NCI-H187 treated with DMSO at 0.1 percent for 48 hours (cell line): ENCODE measurements at regions not wholly inside any gene's neighbourhood (a gene's known extent, or its start where the extent isn't known, plus 50 kb on each side); places are given as distances from the start of the nearest gene placed in this dataset.
A peak's percentile ranks its signal among the peaks of the same experiment; 100 is the strongest.

ENCODE experiments used
- DNase-seq: peaks from one replicate; lab custom pipeline; 2025; lab: John Stamatoyannopoulos, UW

GRCh38 chr9:103625161-103625804 lies 468.8 kb upstream of the SMC2 start:
- DNase-seq: no peak

DNA sequence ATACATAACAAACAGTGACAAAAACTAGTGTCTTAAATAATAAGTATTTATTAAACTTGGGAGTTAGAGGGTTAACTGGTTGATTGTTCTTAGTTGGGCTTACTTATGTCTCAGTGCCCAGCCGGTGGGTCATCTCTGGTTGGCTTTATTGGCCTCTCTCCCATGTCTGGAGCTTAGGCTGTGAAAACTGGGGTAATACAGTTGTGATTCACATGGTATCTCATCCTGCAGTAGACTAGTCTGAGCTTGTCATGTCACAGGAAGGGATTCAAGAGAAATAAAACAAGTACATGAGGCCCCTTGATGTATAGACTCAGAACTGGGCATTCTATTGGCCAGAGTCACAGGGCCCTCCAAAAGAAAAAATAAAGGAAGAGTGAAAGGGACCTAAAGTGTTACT lies 466.4 kb upstream of the SMC2 start:
- no peak for DNase-seq

GRCh38 chr9:103649086-103649485 lies 445.0 kb upstream of the SMC2 start:
- no peak for DNase-seq

DNA sequence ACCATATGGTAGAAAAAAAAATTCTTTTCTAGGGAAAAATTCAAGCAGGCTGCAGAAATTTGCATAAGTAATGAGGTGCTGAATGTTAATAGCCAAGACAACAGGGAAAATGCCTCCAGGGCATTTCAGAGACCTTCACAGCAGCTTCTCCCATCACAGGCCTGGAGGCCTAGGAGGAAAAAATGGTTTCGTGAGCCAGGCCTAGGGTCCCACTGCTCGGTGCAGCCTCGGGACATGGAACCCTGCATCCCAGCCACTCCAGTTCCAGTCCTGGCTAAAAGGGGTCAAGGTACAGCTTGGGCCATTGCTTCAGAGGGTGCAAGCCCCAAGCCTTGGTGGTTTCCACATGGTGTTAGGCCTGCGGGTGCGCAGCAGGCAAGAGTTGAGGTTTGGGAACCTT lies 436.0 kb upstream of the SMC2 start:
- DNase-seq: no peak

DNA sequence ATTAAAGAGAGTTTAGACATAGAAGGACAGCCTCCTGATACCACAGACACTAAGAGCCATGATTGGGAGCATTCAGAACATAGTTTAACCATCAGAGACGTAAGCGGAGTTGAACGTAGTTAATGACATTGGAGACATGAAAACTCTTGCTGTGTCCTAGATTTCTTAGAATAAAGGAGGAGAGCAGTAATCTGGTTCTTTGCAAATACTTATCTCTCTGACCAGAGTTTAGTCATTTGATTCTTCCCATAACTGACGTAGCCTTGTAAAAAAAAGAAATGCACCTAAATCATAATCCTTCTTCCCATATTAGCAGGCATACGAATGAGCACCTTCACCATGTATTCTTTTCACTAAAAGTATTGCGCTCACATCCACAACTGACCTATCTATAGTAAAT lies 433.3 kb upstream of the SMC2 start:
- no peak for DNase-seq

- DNase-seq: no peak
Observed at GRCh38 chr9:103661663-103662062, 432.4 kb upstream of the SMC2 start.

- DNase-seq: no peak
Observed at GRCh38 chr9:103669296-103669695, 424.8 kb upstream of the SMC2 start.

GRCh38 chr9:103674271-103674670 lies 419.8 kb upstream of the SMC2 start:
- DNase-seq: no peak

- DNase-seq: no peak
Observed at GRCh38 chr9:103680581-103680980, 413.5 kb upstream of the SMC2 start.

DNA sequence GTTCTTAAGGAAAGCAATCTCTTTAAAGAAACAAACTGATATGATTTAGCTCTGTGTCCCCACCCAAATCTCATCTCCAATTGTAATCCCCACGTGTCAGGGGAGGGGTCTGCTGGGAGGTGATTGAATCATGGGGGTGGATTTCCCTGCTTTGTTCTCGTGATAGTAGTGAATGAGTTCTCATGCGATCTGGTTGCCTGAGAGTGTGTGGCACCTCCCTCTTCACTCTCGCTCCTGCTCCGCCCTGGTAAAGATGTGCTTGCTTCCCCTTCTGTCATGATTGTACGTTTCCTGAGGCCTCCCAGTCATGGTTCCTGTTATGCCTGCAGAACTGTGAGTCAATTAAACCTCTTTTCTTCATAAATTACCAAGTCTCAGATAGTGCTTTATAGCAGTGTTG lies 412.7 kb upstream of the SMC2 start:
- no peak for DNase-seq

- DNase-seq: no peak
Observed at GRCh38 chr9:103700195-103700962, 393.7 kb upstream of the SMC2 start.

DNA sequence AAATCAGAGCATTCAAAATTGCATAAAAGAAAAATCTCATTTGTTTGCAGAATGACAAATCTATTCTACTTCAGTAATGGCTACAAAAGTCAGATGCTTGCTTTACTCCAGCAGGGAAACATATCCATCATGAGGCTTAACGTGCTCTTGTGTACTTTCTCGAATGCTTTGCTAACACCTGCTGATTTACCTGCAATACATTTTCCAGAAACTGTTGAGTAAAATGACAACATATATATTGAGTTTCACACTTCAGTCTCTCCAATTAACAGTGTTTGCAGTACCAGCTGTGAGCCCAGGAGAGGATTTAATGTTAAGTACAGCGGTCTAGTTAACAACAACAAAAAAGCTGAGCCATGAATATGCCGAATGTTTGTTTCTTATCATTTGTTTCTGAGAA lies 391.5 kb upstream of the SMC2 start:
- peak; percentile 13 for DNase-seq

DNA sequence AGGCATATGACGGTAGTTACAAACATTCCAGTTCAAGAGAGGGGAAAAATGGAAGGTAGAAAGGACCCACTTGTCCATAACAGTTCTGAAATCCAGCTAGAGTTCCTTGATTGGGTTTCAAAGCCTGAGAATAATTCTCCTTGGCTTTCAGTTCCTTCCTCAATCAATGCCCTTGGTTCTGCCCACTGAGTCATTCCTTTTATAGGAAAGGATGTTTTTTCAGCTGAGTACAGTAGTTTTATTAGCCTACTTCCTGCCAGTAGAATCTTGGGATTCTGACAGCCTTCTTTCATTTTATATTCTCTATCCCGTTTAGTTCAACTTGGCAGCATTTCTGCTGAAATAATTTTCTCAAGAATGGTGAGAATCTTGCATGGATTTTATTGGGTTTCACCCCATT lies 386.9 kb upstream of the SMC2 start:
- DNase-seq: no peak

DNA sequence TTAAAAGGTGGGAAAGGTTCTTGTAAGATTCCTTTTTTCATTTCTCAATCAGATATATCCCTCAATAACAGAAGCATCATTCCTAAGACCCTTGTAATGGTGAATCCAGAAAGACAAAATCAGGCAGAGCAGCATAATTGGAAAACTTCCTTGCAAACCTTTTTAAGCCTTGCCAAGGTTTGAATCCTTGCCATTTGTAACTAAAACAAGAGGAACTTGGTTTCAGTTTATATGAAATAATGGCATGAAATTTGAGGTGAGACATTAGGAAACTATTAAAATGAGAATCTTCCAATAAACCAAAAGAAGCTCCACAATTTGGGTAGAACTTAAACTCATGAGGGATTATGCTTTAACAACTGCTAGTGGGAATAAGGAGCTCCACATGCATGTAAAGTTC lies 384.7 kb upstream of the SMC2 start:
- DNase-seq: no peak

GRCh38 chr9:103713631-103714030 lies 380.5 kb upstream of the SMC2 start:
- DNase-seq: no peak

- no peak for DNase-seq
Observed at GRCh38 chr9:103714992-103715391, 379.1 kb upstream of the SMC2 start.

GRCh38 chr9:103721056-103721455 lies 373.1 kb upstream of the SMC2 start:
- DNase-seq: no peak

DNA sequence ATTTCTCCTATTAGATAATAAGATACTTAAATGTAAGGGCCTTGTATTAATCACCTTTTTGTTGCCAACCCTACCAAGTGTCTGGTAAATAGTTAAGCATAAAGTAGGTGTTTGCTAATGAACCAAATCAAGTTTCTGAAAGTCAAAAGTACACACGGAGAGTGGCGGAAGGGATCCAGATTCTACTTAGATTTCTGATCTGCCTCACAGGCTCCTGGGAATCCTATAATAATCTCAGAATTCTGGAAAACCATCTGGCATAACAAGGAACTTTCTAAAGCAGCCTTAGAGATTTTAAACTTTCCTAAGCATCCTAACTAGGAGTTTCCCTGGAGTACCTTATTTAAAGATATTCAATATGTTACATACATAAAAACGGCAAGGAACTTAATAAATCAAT lies 363.2 kb upstream of the SMC2 start:
- DNase-seq: no peak

GRCh38 chr9:103731541-103731940 lies 362.6 kb upstream of the SMC2 start:
- no peak for DNase-seq

DNA sequence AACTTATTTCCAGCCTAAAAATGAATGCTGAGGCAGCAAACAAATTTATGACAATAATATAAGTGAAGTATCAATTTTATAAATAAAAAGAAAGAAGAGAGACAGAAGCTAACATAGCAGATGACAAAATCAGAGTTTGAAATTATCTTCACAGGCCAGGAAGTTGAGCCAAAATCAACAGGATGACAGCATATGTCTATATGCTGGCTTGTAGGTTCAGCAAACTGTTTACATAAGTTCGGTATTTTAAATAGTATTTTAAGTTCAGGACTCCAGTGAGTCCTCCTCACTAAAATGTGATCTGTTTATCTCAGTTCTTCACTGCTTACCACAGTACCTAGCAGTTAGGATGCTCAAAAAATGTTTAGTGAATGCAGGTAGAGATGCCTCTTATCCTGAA lies 359.6 kb upstream of the SMC2 start:
- DNase-seq: no peak

- no peak for DNase-seq
Observed at GRCh38 chr9:103755441-103755840, 338.7 kb upstream of the SMC2 start.

- no peak for DNase-seq
Observed at GRCh38 chr9:103755986-103756385, 338.1 kb upstream of the SMC2 start.

GRCh38 chr9:103757062-103757461 lies 337.0 kb upstream of the SMC2 start:
- no peak for DNase-seq

- no peak for DNase-seq
Observed at GRCh38 chr9:103761466-103761865, 332.6 kb upstream of the SMC2 start.
